NCI-H748 (cell line): ENCODE measurements at regions not wholly inside any gene's neighbourhood (a gene's known extent, or its start where the extent isn't known, plus 50 kb on each side); places are given as distances from the start of the nearest gene placed in this dataset.

ENCODE experiments used
- DNase-seq: peaks from one replicate; lab custom pipeline; 2025; ENCODE audit not compliant: unreplicated experiment; lab: John Stamatoyannopoulos, UW

DNA sequence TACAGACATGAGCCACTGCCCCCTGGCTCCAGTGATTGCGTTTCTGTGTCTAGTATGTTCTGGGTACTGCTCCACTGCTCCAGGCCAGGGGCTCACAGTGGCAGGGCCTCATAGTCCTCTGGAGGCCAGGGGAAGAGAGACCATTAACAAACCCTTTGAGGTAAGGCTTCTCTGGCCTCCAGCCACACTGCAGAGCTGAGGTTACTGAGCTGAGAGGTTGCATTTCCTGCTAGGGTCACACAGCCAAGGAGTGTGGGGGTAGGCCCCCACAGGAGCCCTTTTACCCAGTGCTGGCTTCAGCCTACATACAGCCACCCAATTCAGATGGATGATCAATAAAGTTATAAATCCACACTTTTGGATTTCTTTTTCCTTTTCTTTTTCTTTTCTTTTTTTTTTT lies 50.4 kb upstream of the DLX4 start:
- DNase-seq: no peak
